Liver (tissue), 3 donors: ENCODE measurements at regions not wholly inside any gene's neighbourhood (a gene's known extent, or its start where the extent isn't known, plus 50 kb on each side); places are given as distances from the start of the nearest gene placed in this dataset.

Experiments
- ATF3 ChIP-seq: IDR thresholded peaks from 2 replicates; pipeline ENCODE4 v1.6.1; 2016; ENCODE audit warnings: antibody characterized with exemption
- CTCF ChIP-seq: fragments of 150-350 bp; IDR thresholded peaks from 2 replicates; pipeline ENCODE4 v1.5.1; 2017; ENCODE audit warnings: improper control_type of control experiment, low read depth, low read length; ENCODE audit not compliant: missing input control
- EGR1 ChIP-seq, 2 donors: IDR thresholded peaks; 2 replicates each; pipeline ENCODE4 v1.6.1; 2016 to 2018; ENCODE audit warnings: antibody characterized with exemption in 2 of 2, low read depth in 2 of 2
- FOXA1 ChIP-seq: IDR thresholded peaks from 2 replicates; pipeline ENCODE4 v1.6.1; 2016; ENCODE audit warnings: antibody characterized with exemption
- GABPA ChIP-seq, 2 donors: IDR thresholded peaks in 1 of 2; conservative IDR thresholded peaks in 1 of 2; 2 replicates each; pipeline ENCODE4 v1.6.1; 2016; ENCODE audit warnings: antibody characterized with exemption in 2 of 2, mild to moderate bottlenecking in 1 of 2, moderate library complexity in 1 of 2
- HNF4A ChIP-seq, 2 donors: conservative IDR thresholded peaks; 2 replicates each; pipeline ENCODE4 v1.6.1; 2016; ENCODE audit warnings: antibody characterized with exemption in 2 of 2, mild to moderate bottlenecking in 2 of 2
- HNF4G ChIP-seq: IDR thresholded peaks from 2 replicates; pipeline ENCODE4 v1.6.1; 2016; ENCODE audit warnings: antibody characterized with exemption
- MAX ChIP-seq: IDR thresholded peaks from 2 replicates; pipeline ENCODE4 v1.6.1; 2016; ENCODE audit warnings: antibody characterized with exemption
- RAD21 ChIP-seq, 2 donors: IDR thresholded peaks; 2 replicates each; pipeline ENCODE4 v1.6.1; 2016; ENCODE audit warnings: antibody characterized with exemption in 2 of 2, mild to moderate bottlenecking in 2 of 2
- REST ChIP-seq: IDR thresholded peaks from 2 replicates; pipeline ENCODE4 v1.6.1; 2016; ENCODE audit warnings: antibody characterized with exemption, mild to moderate bottlenecking
- RXRA ChIP-seq, 2 donors: IDR thresholded peaks; 2 replicates each; pipeline ENCODE4 v1.6.1; 2017 to 2018; ENCODE audit warnings: antibody characterized with exemption in 2 of 2, mild to moderate bottlenecking in 1 of 2
- SP1 ChIP-seq: IDR thresholded peaks from 2 replicates; pipeline ENCODE4 v1.6.1; 2018; ENCODE audit warnings: antibody characterized with exemption, mild to moderate bottlenecking
- TAF1 ChIP-seq: conservative IDR thresholded peaks from 2 replicates; pipeline ENCODE4 v1.6.1; 2016; ENCODE audit warnings: antibody characterized with exemption, mild to moderate bottlenecking
- YY1 ChIP-seq: IDR thresholded peaks from 2 replicates; pipeline ENCODE4 v1.6.1; 2016; ENCODE audit warnings: antibody characterized with exemption, mild to moderate bottlenecking
- donor health status: healthy.
- donor health status: healthy.

GRCh38 chr5:96155147-96155546 is 193.5 kb upstream of the ELL2 start:
- no peak for TF ChIP-seq CTCF
- no peak for TF ChIP-seq TAF1
- TF ChIP-seq REST, result no peak
- no peak for TF ChIP-seq YY1
- TF ChIP-seq RXRA (IDR thresholded peaks at IDR 0.05), result no peak
- TF ChIP-seq GABPA (IDR thresholded peaks at IDR 0.05 in 1 of 2, conservative IDR thresholded peaks at IDR 0.05 in 1 of 2), result no peak
- TF ChIP-seq RAD21 (IDR thresholded peaks at IDR 0.05), result no peak
- no peak for TF ChIP-seq ATF3
- no peak for TF ChIP-seq HNF4G
- no peak for TF ChIP-seq SP1
- TF ChIP-seq FOXA1, result no peak
- TF ChIP-seq HNF4A (conservative IDR thresholded peaks at IDR 0.05), result no peak
- no peak for TF ChIP-seq EGR1 (IDR thresholded peaks at IDR 0.05; ENCODE audit: low read depth in 2 of 2)
- TF ChIP-seq MAX, result no peak
